GM13976 (cell line): ENCODE measurements at regions not wholly inside any gene's neighbourhood (a gene's known extent, or its start where the extent isn't known, plus 50 kb on each side); places are given as distances from the start of the nearest gene placed in this dataset.

Source experiments
- DNase-seq: peaks from one replicate; pipeline ENCODE4 v3.0.0; 2012; ENCODE audit warnings: low spot score
- in situ Hi-C: fragments of 300-500 bp; cut with MboI; formaldehyde crosslinking; loops from one replicate; pipeline ENCODE4 v1.12.0; 2022; ENCODE audit warnings: low sequenced_read_pairs, mixed read lengths, inconsistent platforms; ENCODE audit not compliant: unreplicated experiment
- TF ChIP-seq, protein P1 (sequence below): IDR thresholded peaks from 2 replicates; pipeline ENCODE4 v1.5.1; 2012; ENCODE audit warnings: borderline replicate concordance, mild to moderate bottlenecking; ENCODE audit not compliant: insufficient read depth; ENCODE audit errors: extremely low read depth, missing control alignments, control extremely low read depth

- no peak for DNase-seq
- TF ChIP-seq, protein P1, sequence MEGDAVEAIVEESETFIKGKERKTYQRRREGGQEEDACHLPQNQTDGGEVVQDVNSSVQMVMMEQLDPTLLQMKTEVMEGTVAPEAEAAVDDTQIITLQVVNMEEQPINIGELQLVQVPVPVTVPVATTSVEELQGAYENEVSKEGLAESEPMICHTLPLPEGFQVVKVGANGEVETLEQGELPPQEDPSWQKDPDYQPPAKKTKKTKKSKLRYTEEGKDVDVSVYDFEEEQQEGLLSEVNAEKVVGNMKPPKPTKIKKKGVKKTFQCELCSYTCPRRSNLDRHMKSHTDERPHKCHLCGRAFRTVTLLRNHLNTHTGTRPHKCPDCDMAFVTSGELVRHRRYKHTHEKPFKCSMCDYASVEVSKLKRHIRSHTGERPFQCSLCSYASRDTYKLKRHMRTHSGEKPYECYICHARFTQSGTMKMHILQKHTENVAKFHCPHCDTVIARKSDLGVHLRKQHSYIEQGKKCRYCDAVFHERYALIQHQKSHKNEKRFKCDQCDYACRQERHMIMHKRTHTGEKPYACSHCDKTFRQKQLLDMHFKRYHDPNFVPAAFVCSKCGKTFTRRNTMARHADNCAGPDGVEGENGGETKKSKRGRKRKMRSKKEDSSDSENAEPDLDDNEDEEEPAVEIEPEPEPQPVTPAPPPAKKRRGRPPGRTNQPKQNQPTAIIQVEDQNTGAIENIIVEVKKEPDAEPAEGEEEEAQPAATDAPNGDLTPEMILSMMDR, result no peak
- in situ Hi-C loops, result no loop called here
Observed at GRCh38 chr9:23559522-23559921, 266.5 kb downstream of the ELAVL2 start.

DNA sequence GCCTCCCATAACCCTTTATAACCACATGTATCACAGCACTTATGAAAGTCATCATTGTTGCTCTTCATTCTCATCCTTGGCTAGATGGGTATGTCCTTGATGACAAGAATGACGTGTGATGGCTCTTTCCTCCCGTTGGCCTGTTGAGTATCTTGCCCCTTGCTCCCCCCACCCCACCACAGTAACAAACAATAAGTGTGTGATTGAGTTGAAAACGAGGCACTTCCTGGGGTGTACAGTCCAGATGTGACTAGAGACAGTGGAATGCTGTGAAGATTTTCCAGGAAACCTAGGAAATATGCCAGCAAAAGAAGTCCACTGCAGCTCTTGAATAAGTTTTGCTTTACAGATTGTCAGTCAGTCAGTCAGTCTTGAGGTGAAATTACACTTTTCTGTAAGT is 262.5 kb downstream of the ELAVL2 start:
- in situ Hi-C loops, result no loop called here
- TF ChIP-seq, protein P1, result no peak
- DNase-seq, result no peak

DNA sequence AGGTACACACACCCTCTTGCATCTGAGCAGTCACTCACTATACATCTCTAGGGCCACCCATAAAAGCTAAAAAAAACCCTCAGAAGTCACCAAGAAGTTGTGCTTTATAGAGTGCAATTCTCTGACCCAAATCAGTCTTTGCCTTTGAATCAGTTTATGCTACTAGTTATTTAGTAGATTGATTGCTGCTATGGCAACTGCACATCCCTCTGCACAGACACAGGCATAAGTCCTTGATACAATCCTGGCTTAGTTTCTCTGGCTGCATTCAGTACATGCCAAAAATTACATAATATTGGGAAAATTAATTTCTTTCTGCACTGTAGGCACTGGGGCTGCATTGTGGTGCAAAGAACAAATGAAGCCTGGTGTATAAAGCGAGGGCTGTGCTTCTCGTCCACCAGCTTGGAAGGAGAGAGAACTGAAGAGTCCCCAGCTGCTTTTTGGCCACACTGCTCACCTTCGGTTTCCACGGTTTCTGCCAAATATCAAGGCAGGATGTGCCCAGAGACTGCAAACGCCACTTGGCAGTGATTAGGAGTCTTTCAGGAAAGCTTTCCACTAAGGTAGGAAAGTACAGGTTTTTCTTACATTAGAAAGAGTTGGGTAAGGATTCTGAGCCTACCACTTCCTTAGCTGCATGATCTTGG is 258.4 kb downstream of the ELAVL2 start:
- DNase-seq, result no peak
- in situ Hi-C loops, result no loop called here
- TF ChIP-seq, protein P1, result no peak

GRCh38 chr9:23571414-23572104 is 254.5 kb downstream of the ELAVL2 start:
- TF ChIP-seq, protein P1, result no peak
- DNase-seq, result no peak
- in situ Hi-C loops, result no loop called here

DNA sequence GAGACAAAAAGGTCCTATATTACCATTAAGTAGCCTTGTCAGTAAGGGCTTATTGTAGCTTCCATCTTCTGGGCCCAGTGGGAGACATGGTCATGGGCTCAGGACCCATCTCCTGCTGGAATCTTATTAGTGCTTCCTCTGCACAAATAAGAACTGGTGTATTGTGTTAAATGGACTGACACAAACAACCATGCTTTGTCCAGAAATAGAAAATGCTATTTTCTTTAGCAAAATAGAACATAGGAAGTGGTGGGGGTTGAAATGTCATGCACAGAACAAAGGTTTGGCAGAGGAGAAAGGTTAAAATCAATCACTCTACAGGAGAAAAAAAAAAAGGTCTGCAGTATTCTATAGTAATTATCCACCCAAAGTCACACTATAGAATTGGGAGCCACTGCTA is 252.2 kb downstream of the ELAVL2 start:
- in situ Hi-C loops, result no loop called here
- DNase-seq, result no peak
- TF ChIP-seq, protein P1, result no peak

DNA sequence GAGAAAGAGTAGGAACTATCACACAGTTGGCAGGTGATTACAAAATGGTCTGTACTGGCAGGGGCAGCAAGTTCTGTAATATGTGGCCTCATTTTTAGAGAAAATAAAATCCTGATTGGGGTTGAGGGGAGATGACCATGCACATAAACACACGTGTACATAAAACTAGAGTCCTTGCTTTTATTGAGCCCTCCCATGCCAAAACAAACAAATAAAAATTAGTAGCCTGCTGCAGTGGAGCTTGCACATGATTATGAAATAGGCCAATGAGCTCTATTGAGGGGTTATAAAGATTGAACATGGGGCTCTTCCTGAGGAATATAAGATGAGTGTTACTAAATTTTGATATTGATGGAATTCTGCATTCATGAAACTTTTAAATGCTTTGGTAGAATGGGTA is 248.4 kb downstream of the ELAVL2 start:
- no peak for DNase-seq
- TF ChIP-seq, protein P1, result no peak
- in situ Hi-C loops, result no loop called here

DNA sequence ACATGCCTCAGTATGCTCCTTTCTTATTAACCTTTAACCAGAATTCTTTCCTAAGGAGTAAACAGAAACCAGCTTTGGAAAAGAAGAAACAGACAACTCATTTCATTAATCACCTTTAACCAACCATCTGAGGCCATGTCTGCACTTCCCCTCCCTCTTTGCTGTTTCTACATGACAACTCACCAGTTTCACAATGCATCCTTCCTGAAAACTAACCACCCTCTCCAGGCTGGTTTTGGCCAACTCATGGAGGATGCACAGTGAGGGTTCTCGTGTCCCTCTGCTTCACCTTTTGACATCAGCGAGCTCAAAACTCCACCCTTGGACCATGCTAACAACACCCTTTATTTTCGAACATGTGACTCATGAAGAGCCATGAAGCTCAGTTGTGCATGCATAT is 244.1 kb downstream of the ELAVL2 start:
- TF ChIP-seq, protein P1, result no peak
- no peak for DNase-seq
- in situ Hi-C loops, result no loop called here
